ENCODE measurements at regions not wholly inside any gene's neighbourhood (a gene's known extent, or its start where the extent isn't known, plus 50 kb on each side); places are given as distances from the start of the nearest gene placed in this dataset.
"Not testable (repeated sequence)": the region's sequence is repeated elsewhere in the genome, so short reads cannot be mapped to it uniquely, and the experiment has no call there.

DNA sequence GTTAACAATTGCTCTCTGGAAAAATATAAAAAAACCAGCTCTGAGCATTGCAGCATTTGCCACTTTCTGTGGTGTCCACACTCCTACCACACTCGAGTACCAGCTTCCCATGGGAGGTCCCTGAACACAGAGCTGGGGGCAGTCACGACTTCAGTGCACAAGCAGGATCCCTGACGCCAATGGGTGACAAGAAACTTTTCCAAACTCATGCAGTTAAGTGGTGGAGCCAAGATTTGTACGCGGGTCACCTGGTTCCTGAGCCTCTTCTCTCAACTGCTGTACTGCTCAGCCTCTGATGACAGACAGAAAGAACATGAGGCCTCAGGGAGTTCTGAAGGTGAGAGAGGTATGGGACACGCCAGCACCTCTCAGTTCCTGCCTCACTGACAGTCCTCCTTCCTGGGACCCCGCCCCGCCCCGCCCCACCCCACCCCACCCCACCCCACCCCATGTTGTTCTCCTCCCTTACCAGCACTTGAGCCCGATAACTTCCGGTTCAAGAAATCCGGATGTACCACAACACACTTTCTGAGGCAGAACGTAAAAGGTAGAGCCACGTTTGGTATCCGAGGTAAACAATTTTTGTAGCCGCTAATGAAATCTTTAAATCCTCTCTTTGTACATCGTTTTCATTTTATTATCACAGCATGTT, 287.6 kb downstream of the MYCN start:
- in situ Hi-C loops (cut with HindIII; ENCODE audit: low sequenced_read_pairs), result no loop called here

DNA sequence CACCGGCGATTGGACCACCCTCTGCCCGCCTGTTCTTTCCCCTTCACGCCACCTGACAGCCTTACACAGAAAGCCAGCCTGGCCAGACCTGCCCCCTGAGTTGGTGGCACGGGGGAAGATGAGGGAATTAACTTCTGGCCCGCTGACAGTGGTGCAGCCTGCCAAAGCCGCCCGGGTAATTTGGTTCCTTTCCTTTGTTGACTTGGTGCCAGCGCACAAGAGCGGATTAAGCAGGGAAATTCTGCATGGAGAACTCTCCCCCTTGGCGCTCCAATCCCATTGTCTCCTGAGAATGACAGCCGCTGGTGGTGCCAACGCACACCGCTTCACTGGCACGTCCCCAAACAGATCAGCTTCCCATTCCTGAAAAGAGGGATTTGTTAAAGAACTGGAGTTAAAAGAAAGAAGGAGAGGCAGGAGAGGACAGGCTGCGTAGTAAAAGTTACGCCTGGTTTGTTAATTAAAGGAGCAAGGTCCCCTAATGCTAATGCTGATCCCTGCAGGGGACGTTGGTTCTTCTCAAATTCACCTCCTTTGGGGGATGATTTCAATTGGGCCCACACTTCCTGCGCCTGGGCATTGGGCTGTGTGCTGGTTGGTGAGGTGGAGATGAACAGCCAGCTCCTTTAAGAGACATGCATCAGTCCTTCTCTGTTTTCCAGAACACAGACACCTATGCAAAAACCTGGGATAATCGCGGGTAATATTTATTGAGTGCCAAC, 286.8 kb downstream of the MYCN start:
- in situ Hi-C loops (cut with HindIII; ENCODE audit: low sequenced_read_pairs), result no loop called here

DNA sequence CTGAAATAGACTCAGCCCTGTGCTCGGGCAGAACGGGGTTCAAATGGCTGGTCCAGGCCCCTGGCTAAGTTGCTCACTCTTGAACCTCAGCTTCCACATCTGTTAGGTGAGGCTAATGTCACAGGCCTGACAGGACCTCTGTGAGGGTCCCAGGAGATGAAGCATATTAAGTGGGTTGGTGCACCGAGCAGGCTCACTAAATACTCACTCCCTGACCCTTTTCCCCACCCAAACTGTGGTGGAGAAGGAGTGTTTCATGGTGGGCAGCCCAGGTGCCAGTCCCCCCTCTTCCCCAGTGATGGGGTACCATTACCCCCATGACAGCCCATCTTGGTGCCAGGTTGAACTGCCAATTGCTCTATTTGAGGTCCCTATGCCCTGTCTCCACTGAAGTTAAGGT, 286.0 kb downstream of the MYCN start:
- in situ Hi-C loops (cut with HindIII; ENCODE audit: low sequenced_read_pairs), result no loop called here

DNA sequence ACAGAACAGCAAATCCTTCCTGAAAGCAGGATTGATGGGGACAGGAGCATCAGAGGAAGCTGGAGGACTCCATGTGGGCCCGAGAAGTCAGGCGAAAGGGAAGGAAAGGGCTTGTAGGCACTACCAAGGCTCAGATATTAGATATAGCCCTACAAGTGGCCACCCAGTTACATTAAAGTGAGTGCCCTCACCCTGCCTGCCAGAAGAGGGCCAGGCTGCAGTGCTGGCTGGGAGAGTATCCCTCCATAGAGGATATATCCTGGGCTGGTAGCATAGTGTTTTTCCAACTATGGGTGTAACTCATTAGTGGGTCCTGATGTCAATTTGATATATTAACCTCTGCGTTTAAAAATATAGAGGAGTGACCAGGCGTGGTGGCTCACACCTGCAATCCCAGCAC, 285.2 kb downstream of the MYCN start:
- in situ Hi-C loops (cut with HindIII; ENCODE audit: low sequenced_read_pairs), result no loop called here

DNA sequence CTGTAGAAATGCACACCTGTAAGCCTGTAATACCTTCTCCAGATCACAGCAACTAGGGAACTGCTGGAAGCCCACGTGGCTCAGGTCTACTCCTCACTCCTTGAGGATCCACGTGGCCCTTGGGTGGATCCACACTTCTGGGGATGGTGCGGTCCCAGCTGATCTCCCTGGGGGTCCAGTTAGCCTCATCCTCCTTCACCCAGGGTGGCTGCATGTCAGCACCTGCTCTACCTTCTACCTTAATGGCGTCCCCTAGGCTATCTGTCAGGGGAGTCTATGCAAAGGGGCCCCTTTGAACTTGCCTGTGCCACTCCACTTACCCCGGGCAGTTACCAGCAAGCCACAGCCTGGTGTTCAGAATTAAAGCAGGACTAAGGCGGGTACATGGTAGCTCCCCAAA, 284.7 kb downstream of the MYCN start:
- in situ Hi-C loops (cut with HindIII; ENCODE audit: low sequenced_read_pairs), result no loop called here

DNA sequence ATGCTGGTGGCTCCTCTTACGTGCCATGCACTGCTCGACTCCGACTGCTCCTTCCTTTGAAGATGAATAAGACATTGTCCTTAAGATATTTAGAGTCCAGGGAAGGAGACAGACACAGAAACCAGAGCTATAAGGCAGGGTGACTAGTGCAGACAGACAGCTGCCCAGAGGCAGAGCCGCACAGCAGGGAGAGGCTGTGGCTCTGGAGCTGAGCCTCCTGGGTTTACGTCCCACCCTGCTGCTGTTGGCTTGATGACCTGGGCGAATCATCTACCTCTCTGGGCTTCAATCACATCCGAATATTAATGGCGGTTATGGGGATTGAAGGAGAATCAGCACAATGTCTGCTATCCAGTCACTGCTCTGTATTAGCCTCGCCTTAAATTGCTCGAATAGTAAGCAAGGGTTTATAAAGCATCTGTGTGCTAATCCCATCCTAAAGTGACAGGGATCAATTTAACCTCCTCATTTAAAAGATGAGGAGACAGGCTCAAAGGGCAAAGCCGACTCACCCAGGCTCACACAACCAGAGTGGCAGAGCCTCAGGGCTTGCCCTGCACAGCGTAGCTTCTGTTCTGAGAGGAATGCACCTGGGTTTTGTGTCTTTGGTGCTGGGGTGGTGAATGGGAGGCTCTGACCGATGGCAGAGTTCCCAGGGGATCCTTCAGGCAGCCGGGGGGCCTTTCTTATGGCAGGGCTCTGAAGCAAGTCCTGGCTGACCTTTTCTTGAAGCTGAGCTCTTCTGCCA, 284.1 kb downstream of the MYCN start:
- in situ Hi-C loops (cut with HindIII; ENCODE audit: low sequenced_read_pairs), result no loop called here

DNA sequence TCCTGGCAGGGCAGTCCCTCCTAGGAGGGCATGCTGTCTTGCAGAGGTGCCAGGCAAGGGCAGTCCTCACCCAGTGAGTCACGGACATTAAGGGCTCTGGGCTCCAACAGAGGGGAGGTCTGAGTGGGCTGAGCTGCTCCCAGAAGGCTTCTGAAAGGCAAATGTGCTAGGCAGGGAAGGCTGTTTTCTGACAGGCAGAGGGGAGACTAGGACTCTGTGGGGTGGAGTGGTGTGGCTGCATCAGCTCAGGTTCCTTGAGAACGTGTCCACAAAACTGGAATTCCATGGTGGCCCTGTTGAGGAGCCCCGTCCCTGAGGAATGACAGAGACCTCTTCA, 283.5 kb downstream of the MYCN start:
- in situ Hi-C loops (cut with HindIII; ENCODE audit: low sequenced_read_pairs), result no loop called here

DNA sequence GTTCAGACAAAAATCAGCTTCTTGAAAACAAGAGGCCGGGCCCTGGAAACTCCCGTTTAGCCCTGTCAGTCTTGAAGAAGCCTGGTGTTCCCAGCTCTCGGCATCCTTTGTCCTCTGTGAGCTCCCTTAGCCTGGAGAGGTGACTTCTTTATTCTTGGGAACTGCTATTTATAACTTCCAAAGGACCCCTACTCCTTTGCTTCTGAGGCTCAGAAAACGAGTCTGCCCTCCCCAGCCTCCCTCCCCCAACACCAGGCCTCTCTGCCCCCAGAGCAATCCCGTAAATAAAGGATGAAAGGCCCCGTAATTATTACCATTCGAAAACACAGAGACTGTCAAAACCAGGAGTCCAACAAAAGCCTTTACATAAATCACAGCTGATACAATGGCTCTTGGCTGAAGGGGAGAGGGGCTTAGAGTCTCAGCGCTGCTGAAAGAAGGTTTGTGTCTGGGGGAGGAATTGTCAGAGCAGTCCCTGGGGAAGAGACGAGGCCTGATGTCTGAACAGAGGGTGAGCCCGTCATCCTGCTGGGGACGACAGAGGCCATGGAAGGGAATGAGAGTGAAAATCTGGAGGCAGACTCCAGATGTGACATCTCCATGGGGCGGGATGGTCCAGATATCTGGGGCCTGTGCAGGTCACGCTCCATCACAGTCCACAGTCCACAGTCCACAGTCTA, 283.0 kb downstream of the MYCN start:
- in situ Hi-C loops (cut with HindIII; ENCODE audit: low sequenced_read_pairs), result no loop called here

DNA sequence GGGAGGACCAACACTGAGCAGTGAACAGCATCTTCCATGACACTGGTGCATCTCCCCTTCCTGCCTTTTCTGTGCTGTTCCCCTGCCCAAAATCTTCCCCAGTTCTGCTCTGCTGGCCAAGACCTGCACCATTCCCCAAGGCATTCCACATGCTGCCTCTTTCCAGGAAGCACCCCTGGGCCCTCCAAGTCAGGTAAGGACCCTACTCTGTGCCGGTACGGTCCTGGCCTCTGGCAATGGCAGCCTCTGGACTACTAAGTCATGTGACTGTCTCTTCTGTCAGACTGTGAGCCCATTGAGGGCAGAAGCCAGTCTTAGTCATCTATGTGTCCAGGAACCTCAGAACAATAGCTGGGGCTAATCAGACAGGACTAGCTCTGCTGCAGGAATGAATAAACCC, 282.0 kb downstream of the MYCN start:
- in situ Hi-C loops (cut with HindIII; ENCODE audit: low sequenced_read_pairs), result no loop called here

DNA sequence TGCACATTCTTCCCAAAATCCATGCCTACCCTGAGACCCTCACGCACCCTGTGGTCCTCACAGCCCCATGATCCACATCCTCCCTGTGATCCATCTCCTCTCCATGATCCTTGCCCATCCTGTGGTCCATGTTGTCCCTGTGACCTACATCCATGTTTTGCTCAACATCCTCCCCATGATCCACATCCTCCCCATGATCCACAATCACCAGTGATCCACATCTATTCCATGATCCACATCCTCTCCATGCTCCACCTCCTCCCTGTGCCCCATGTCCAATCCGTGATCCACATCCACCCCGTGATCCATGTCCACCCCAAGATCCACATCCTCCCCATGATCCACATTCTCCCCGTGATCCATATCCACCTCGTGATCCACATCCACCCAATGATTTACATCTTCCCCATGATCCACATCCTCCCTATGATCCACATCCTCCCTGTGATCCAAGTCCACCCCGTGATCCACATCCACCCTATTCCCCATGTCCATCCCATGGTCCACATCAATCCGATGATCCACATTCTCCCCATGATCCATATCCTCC, 281.2 kb downstream of the MYCN start:
- in situ Hi-C loops (cut with HindIII; ENCODE audit: low sequenced_read_pairs), result no loop called here

DNA sequence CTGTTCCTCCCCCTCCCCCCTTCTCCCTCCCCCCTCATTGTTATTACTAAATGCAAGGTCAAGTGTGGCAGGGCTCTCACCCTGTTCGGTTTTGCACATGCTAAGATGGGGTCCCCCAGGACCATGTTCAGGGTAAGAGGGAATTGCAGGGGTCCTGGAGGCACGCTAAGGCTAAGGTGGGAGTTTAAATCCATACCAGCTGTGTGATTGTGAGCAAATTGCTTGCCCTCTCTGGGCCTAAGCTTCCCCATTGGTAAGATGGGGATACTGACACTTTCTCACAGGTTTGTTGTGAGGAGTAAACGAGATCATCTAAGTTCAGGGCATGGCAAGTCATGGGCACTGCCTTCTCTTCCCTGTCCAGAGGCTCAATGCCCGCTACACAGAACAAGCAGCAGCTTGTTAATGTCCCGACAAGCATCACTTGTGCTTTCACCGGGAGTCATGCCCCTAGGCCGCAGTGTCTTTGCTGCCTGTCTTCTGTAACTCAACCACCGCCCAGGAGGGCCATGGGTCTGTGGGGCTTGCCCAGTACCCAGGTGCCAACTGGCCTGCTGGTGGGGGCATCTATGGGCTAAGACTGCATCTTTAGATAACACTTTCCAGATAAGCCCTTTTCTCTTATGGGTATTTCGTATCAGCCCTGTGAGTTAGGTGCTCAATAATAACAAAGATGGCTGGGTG, 279.1 kb downstream of the MYCN start:
- in situ Hi-C loops (cut with HindIII; ENCODE audit: low sequenced_read_pairs), result no loop called here

DNA sequence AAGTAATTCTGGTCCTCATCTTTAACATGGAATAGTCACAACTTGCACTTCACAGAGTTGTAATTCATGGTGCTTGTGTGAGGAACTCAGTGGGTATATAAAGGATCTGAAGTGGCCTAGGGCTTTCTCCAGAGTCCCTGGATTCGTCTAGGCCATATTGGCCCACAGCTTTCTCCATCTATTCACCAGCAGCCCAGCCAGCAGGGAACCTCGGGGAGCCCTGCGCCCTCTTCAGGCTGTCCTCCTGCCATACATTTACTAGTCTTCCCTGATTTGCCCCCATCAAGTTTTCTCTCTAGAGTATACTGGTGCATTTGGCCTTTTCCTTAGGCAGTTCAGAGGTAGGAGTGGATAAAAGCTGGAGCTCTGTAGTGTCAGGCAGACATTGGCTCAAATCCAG, 278.3 kb downstream of the MYCN start:
- in situ Hi-C loops (cut with HindIII; ENCODE audit: low sequenced_read_pairs), result no loop called here

DNA sequence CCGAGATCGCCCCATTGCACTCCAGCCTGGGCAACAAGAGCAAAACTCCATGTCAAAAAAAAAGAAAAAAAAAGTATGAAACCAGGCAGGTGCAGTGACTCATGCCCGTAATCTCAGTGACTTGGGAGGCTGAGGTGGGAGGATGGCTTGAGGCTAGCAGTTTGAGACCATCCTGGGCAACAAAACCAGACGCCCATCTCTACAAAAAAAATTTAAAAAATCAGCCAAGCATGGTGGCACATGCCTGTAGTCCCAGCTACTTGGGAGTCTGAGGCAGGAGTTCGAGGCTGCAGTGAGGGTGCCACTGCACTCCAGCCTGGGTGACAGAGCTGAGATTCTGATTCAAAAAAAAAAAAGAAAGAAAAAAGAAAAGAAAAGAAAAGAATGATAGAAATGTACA, 277.8 kb downstream of the MYCN start:
- in situ Hi-C loops (cut with HindIII; ENCODE audit: low sequenced_read_pairs), result no loop called here

DNA sequence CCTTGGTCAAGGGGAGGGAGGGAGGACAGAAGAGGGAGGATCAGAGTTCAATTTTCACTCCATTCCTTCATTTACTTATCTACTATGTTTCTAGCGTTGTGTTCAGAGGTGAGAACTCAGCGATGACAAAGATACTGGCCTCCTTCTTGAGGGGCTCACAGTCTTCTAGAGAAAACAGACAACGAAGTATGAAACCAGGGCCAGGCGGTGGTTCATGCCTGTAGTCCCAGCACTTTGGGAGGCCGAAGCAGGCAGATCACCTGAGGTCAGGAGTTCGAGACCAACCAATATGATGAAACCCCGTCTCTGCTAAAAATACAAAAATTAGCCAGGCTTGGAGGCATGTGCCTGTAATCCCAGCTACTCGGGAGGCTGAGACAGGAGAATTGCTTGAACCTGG, 277.4 kb downstream of the MYCN start:
- in situ Hi-C loops (cut with HindIII; ENCODE audit: low sequenced_read_pairs), result not testable (repeated sequence)

DNA sequence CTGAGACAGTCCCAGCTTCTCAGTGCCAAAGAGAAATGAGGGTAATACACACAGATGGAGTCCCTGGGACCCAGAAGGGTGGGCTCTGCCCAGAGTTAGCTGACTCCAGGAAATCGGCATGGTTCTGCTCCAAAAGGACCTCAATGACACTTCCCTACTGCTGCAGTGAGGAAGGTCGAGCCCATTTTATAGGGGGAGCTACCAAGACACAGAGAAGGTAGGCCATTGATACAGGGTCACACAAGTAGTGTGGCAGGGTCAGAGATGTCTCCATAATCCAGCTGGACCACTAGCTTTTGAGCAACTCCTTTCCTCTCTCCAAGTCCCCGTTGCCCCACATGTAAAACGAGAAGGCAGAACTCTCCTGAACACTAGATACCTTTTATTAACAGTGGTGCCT, 276.9 kb downstream of the MYCN start:
- in situ Hi-C loops (cut with HindIII; ENCODE audit: low sequenced_read_pairs), result no loop called here

DNA sequence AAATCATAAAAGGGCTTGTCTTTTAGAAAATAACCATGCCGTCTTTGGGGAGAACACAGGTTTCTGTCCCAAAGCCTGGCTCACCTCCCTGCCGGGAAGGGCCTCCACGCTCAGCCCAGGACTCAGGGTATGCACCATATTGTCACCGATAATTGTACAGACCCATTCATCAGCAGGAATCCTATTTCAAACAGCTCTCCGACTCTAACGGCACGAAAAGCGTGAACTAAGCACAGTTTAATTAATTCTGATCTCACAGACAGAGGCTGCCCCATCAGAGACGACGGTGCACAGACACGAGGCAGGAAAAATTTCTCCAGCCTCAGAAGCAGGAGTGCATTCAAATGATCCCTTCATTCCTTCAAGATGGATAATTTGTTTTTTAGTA, 276.2 kb downstream of the MYCN start:
- in situ Hi-C loops (cut with HindIII; ENCODE audit: low sequenced_read_pairs), result no loop called here

DNA sequence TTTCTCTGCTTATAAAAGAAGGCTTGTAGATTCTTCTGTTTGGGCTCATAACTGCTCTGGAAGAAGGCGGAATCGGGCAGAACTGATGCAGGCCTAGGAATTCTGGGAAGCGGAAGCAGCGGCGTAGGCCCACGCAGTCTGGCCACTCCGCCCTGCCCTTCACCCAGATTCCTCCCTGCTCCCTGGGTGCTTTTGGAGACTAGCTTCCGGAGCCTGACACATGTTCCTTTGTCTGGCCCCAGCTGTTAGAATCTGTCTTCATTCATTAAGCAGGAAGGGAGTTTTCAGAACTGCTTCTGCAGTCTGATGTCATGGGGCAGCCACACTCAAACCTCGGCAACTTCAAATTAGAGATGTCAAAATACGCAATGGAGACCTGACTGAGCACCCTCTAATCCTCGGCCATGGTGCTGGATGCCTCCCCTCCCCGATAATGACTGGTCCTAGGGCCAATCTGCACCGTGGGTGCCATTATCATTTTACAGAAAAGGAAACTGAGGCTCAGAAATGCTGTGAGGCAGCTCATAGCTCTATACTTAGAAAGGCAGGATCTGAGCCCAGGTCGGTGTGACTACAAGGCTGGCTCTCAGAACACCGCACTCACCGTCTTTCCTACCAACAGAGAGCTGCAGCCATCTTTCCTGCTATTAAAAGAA, 275.7 kb downstream of the MYCN start:
- in situ Hi-C loops (cut with HindIII; ENCODE audit: low sequenced_read_pairs), result no loop called here

DNA sequence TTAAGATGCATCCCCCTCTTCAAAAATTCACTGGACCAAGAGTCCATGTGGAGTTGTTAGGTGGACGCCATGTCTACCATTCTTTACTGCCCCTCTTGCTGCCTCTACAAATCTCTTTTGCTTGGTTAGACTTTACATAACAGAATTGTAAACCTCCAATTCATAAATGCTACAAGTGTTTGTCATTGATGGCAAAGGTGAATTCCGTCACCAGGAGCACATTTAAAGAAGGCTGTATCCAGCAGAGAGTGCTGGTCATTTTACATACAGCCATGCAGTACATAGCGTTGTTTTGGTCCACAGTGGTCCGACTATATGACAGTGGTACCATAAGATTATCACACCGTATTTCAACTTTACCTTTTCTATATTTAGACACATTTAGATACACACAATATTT, 274.5 kb downstream of the MYCN start:
- in situ Hi-C loops (cut with HindIII; ENCODE audit: low sequenced_read_pairs), result no loop called here

DNA sequence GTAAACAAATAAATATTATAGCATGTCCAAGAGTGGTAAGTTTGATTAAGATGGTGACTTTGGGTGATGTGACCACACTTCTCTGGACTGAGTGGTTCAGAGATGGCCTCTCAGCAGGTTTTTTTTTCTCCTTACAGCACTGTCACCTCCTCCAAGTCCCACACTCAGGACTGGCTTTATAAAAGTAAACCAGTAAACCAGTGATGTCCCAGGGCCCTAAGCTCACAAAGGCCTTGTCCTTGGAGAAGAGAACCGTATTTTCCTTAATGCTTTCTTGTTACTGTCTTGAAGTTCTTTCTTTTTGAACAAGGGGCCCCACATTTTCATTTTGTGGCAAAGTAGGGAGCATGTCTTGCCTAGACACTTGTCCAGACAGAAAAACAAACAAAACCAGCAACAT, 274.0 kb downstream of the MYCN start:
- in situ Hi-C loops (cut with HindIII; ENCODE audit: low sequenced_read_pairs), result no loop called here

DNA sequence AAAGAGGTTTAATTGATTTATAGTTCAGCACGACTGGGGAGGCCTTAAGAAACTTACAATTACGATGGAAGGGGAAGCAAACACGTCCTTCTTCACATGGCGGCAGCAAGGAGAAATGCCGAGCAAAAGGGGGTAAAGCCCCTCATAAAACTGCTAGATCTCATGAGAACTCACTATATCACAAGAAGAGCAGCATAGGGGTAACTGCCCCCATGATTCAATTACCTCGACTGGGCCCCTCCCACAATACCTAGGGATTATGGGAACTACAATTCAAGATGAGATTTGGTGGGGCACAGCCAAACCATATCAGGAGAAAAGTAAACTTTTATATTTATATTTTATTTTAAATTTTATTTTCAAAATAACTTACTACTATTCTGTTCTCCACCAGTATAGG, 272.0 kb downstream of the MYCN start:
- in situ Hi-C loops (cut with HindIII; ENCODE audit: low sequenced_read_pairs), result no loop called here

Data from DLD1 (cell line).